Peyer's patch (tissue), 4 donors: ENCODE measurements at regions not wholly inside any gene's neighbourhood (a gene's known extent, or its start where the extent isn't known, plus 50 kb on each side); places are given as distances from the start of the nearest gene placed in this dataset.

Source experiments
- DNase-seq, 3 donors: peaks; one replicate each; pipeline ENCODE4 v3.0.0-alpha.2; 2017 to 2019
- H3K27ac ChIP-seq, 4 donors: fragments of 200-600 bp; sonication (generic); one replicate each; pipeline ENCODE4 v1.5.1; 2016 to 2019
- H3K27me3 ChIP-seq, 2 donors: fragments of 200-600 bp; sonication (generic); one replicate each; pipeline ENCODE4 v1.5.1; 2019
- H3K36me3 ChIP-seq, 3 donors: fragments of 200-600 bp; sonication (generic); one replicate each; pipeline ENCODE4 v1.5.1; 2016 to 2019
- H3K4me1 ChIP-seq, 4 donors: fragments of 200-600 bp; sonication (generic); one replicate each; pipeline ENCODE4 v1.5.1; 2016 to 2019
- H3K4me3 ChIP-seq, 4 donors: fragments of 200-600 bp; sonication (generic); 1 replicate in 3 of 4; 2 replicates in 1 of 4; pipeline ENCODE4 v1.5.1; 2016 to 2019; ENCODE audit warnings: mild to moderate bottlenecking in 1 of 4
- H3K9me3 ChIP-seq, 4 donors: fragments of 200-600 bp; sonication (generic); one replicate each; pipeline ENCODE4 v1.5.1; 2016 to 2019; ENCODE audit warnings: mild to moderate bottlenecking in 1 of 4
- CTCF ChIP-seq, 6 experiments: fragments of 450-650 bp in 4 of 6; fragments of 200-600 bp in 2 of 6; sonication (generic) in 1 of 6; IDR thresholded peaks; one replicate each; pipeline ENCODE4 v1.5.1; 2017 to 2019; ENCODE audit warnings: antibody characterized with exemption in 6 of 6, mild to moderate bottlenecking in 3 of 6, moderate library complexity in 1 of 6
- POLR2A ChIP-seq, 2 donors: fragments of 450-650 bp; IDR thresholded peaks; one replicate each; pipeline ENCODE4 v1.5.1; 2017; ENCODE audit warnings: antibody characterized with exemption in 2 of 2, mild to moderate bottlenecking in 2 of 2, moderate library complexity in 2 of 2

GRCh38 chr16:51852892-51853291, 694.1 kb downstream of the TOX3 start:
- no peak for DNase-seq
- Histone ChIP-seq H3K9me3 (no peaks in the 10 kb centered on the region), H3K27ac (no peak overlapping the region), H3K27me3 (no peaks in the 10 kb centered on the region), H3K4me3 (no peak overlapping the region), H3K36me3 (no peaks in the 10 kb centered on the region), H3K4me1 (no peaks in the 10 kb centered on the region)
- no peak for TF ChIP-seq CTCF (IDR thresholded peaks at IDR 0.05)

- Histone ChIP-seq H3K36me3 (no peaks in the 10 kb centered on the region), H3K27me3 (no peaks in the 10 kb centered on the region), H3K27ac (no peak overlapping the region), H3K9me3 (no peaks in the 10 kb centered on the region), H3K4me3 (no peak overlapping the region), H3K4me1 (no peaks in the 10 kb centered on the region)
- TF ChIP-seq POLR2A (IDR thresholded peaks at IDR 0.05) = no peak
- no peak for DNase-seq
Measured at GRCh38 chr16:51851111-51851510, 695.8 kb downstream of the TOX3 start.

- DNase-seq = no peak
- no peak overlapping the region for H3K27ac ChIP-seq
- TF ChIP-seq POLR2A (IDR thresholded peaks at IDR 0.05) = no peak
- TF ChIP-seq CTCF (IDR thresholded peaks at IDR 0.05) = no peak
- no peaks in the 10 kb centered on the region for H3K9me3 ChIP-seq
- no peaks in the 10 kb centered on the region for H3K27me3 ChIP-seq
- no peak overlapping the region for H3K4me3 ChIP-seq
- no peaks in the 10 kb centered on the region for H3K4me1 ChIP-seq
- no peaks in the 10 kb centered on the region for H3K36me3 ChIP-seq
Measured at GRCh38 chr16:51849715-51850114, 697.2 kb downstream of the TOX3 start.

- no peak for DNase-seq
- Histone ChIP-seq H3K9me3 (no peaks in the 10 kb centered on the region), H3K4me1 (no peaks in the 10 kb centered on the region), H3K27ac (no peak overlapping the region), H3K27me3 (no peaks in the 10 kb centered on the region), H3K4me3 (no peak overlapping the region), H3K36me3 (no peaks in the 10 kb centered on the region)
- TF ChIP-seq CTCF (IDR thresholded peaks at IDR 0.05) (no peak), POLR2A (IDR thresholded peaks at IDR 0.05) (no peak)
Measured at GRCh38 chr16:51845586-51846305, 694.7 kb upstream of the SALL1 start.

GRCh38 chr16:51839727-51840462, 688.8 kb upstream of the SALL1 start:
- no peaks in the 10 kb centered on the region for H3K4me1 ChIP-seq
- H3K4me3 ChIP-seq = no peak overlapping the region
- H3K27ac ChIP-seq = no peak overlapping the region
- H3K36me3 ChIP-seq = no peaks in the 10 kb centered on the region
- no peaks in the 10 kb centered on the region for H3K9me3 ChIP-seq
- no peak for TF ChIP-seq POLR2A (IDR thresholded peaks at IDR 0.05)
- TF ChIP-seq CTCF (IDR thresholded peaks at IDR 0.05) = no peak
- no peak for DNase-seq
- H3K27me3 ChIP-seq = no peaks in the 10 kb centered on the region

GRCh38 chr16:51834794-51835193, 683.7 kb upstream of the SALL1 start:
- Histone ChIP-seq H3K27me3 (no peaks in the 10 kb centered on the region), H3K36me3 (no peaks in the 10 kb centered on the region), H3K27ac (peak overlapping the region in 1 of 4 donors; percentile 54), H3K4me3 (no peak overlapping the region), H3K4me1 (no peaks in the 10 kb centered on the region), H3K9me3 (no peaks in the 10 kb centered on the region)
- DNase-seq = no peak
- TF ChIP-seq POLR2A (IDR thresholded peaks at IDR 0.05) (no peak), CTCF (IDR thresholded peaks at IDR 0.05) (no peak)
